ENCODE measurements at regions not wholly inside any gene's neighbourhood (a gene's known extent, or its start where the extent isn't known, plus 50 kb on each side); places are given as distances from the start of the nearest gene placed in this dataset.

DNA sequence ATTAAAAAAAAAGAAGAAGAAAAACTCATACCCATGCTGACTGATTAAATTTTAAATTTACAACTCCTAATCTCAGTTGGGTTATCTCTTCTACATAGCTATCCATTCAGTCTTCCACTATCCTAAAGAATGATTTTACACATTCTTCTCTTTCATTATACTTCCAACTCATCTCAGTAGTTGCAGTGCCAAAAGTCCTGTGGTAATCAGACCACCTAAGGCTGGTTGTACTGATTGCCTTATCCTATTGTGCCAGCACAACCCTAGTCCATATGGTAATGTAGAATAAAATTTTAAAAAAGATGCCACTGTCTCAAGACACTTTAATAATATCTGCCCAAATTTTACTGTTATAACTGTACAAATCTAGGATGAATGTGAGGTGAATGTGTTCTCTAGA is 448.0 kb downstream of the LRRIQ3 start:
- no peak for ATAC-seq
- ChIA-PET CTCF (interaction anchor here (1.6 kb wide), 1 partner anchor 10 kb away, joined by 3 read pairs; no protein-coding TSS in a partner anchor), POLR2A (no interaction called here)
- H3K4me3 Mint-ChIP-seq: no peak overlapping the region
- intact Hi-C loops (cut with micrococcal nuclease): no loop called here
- DNase-seq: no peak
- H3K9me3 Mint-ChIP-seq: peaks cover 8% of the 10 kb centered on the region
- H3K36me3 Mint-ChIP-seq (ENCODE audit: low read depth): no peaks in the 10 kb centered on the region
- no peaks in the 10 kb centered on the region for H3K4me1 Mint-ChIP-seq (ENCODE audit: low read depth)
- no peak for TF ChIP-seq CTCF (IDR thresholded peaks at IDR 0.05)
- H3K27me3 Mint-ChIP-seq: no peaks in the 10 kb centered on the region
- H3K27ac Mint-ChIP-seq: no peak overlapping the region

DNA sequence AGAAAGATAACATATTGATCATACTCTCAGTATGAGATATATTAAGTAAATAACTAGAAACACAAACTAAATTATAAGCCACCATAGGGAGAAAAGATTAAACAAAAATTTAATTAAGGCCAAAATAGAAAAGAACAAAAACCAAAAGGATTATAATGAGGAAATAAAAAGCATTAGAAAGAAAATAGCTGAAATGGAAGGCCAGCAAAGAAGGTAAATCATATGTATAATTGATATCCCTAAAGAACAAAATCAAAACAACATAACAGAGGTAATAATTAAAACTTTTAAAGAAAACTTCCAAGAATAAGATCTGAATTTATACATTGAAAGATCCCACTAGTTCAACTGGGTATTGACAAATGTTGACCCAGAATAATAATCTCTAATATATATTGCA is 453.0 kb downstream of the LRRIQ3 start:
- Mint-ChIP-seq H3K36me3 (ENCODE audit: low read depth) (no peaks in the 10 kb centered on the region), H3K27ac (no peak overlapping the region), H3K9me3 (peaks cover 4% of the 10 kb centered on the region), H3K4me3 (no peak overlapping the region), H3K4me1 (ENCODE audit: low read depth) (no peaks in the 10 kb centered on the region), H3K27me3 (no peaks in the 10 kb centered on the region)
- TF ChIP-seq CTCF (IDR thresholded peaks at IDR 0.05): no peak
- intact Hi-C loops (cut with micrococcal nuclease): no loop called here
- POLR2A ChIA-PET: interaction anchor here (0.7 kb wide), 1 partner anchor 28 kb away, joined by 3 read pairs; no protein-coding TSS in a partner anchor
- CTCF ChIA-PET: no interaction called here
- DNase-seq (no peak), ATAC-seq (no peak)

DNA sequence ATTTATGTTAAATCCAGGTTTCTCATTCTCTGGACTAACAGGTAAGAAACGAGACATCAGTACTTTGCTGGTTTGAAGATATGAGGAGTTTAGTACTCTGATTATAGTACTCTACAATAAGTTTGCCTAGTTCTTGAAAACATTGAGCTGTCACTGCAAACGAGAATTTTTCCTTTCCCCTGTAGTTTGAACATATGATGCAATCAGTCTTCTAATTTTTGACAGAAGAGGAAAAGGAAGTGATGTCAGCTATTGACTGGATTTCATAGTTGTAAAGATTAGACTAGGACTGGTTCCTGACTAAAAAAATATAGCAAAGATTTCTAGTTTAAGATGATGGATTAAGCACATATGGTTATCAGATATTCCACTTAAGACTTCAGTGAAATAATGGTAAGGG is 461.9 kb downstream of the LRRIQ3 start:
- no peak for ATAC-seq
- H3K4me3 Mint-ChIP-seq: no peak overlapping the region
- intact Hi-C loops (cut with micrococcal nuclease): no loop called here
- no peaks in the 10 kb centered on the region for H3K4me1 Mint-ChIP-seq (ENCODE audit: low read depth)
- no peak overlapping the region for H3K27ac Mint-ChIP-seq
- H3K27me3 Mint-ChIP-seq: no peaks in the 10 kb centered on the region
- H3K36me3 Mint-ChIP-seq (ENCODE audit: low read depth): no peaks in the 10 kb centered on the region
- POLR2A ChIA-PET: no interaction called here
- no peaks in the 10 kb centered on the region for H3K9me3 Mint-ChIP-seq
- DNase-seq: no peak
- TF ChIP-seq CTCF (IDR thresholded peaks at IDR 0.05): no peak
- CTCF ChIA-PET: no interaction called here

DNA sequence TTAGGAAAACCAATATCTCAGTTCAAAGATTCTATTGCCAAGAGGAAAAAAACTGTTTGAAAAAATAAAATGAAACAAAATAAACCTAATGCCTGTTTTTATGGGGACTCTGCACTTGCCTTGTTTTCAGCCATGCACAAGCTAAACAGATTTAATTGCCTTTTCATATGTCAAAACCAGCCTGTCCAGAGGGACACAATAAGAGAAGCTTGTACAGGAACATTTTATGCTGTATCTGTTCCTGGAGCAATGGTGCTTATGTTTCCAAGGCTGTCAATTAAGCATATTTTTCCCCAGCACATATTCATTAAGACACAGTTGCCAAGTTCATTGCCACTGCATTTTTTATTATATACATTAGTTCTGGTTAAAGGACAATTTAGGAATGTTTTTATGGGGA is 470.9 kb downstream of the LRRIQ3 start:
- Mint-ChIP-seq H3K4me1 (ENCODE audit: low read depth) (no peaks in the 10 kb centered on the region), H3K27ac (no peak overlapping the region), H3K36me3 (ENCODE audit: low read depth) (no peaks in the 10 kb centered on the region), H3K27me3 (no peaks in the 10 kb centered on the region), H3K4me3 (no peak overlapping the region), H3K9me3 (no peaks in the 10 kb centered on the region)
- intact Hi-C loops (cut with micrococcal nuclease): no loop called here
- no peak for TF ChIP-seq CTCF (IDR thresholded peaks at IDR 0.05)
- ATAC-seq (no peak), DNase-seq (no peak)
- ChIA-PET CTCF (no interaction called here), POLR2A (no interaction called here)

GRCh38 chr1:73722055-73722454 is 475.9 kb downstream of the LRRIQ3 start:
- ATAC-seq (no peak), DNase-seq (no peak)
- intact Hi-C loops (cut with micrococcal nuclease): no loop called here
- Mint-ChIP-seq H3K9me3 (no peaks in the 10 kb centered on the region), H3K27me3 (no peaks in the 10 kb centered on the region), H3K27ac (no peak overlapping the region), H3K4me1 (ENCODE audit: low read depth) (no peaks in the 10 kb centered on the region), H3K4me3 (no peak overlapping the region), H3K36me3 (ENCODE audit: low read depth) (no peaks in the 10 kb centered on the region)
- CTCF ChIA-PET: no interaction called here
- no peak for TF ChIP-seq CTCF (IDR thresholded peaks at IDR 0.05)
- POLR2A ChIA-PET: no interaction called here

Data from activated CD8-positive, alpha-beta T cell treated with anti-CD3 and anti-CD28 coated beads for 36 hours (primary cell).